ENCODE measurements at regions not wholly inside any gene's neighbourhood (a gene's known extent, or its start where the extent isn't known, plus 50 kb on each side); places are given as distances from the start of the nearest gene placed in this dataset.

GRCh38 chr17:72361892-72362291, 241.1 kb downstream of the SOX9 start:
- H3K27ac Mint-ChIP-seq, result no peak overlapping the region
- peaks cover 0 to 3% of the 10 kb centered on the region in 2 donors for H3K9me3 Mint-ChIP-seq
- DNase-seq (no peak), ATAC-seq (replicated peaks in 1 of 2) (no peak)
- no peaks in the 10 kb centered on the region for H3K4me1 Mint-ChIP-seq (ENCODE audit: low read depth)
- no peak overlapping the region for H3K4me3 Mint-ChIP-seq
- H3K27me3 Mint-ChIP-seq (ENCODE audit: low read depth), result no peaks in the 10 kb centered on the region
- no peaks in the 10 kb centered on the region for H3K36me3 Mint-ChIP-seq (ENCODE audit: insufficient read depth in 2 of 2)

- Mint-ChIP-seq H3K27ac (no peak overlapping the region), H3K27me3 (ENCODE audit: low read depth) (no peaks in the 10 kb centered on the region), H3K4me1 (ENCODE audit: low read depth) (no peaks in the 10 kb centered on the region), H3K9me3 (peaks cover 0 to 3% of the 10 kb centered on the region in 2 donors), H3K4me3 (no peak overlapping the region), H3K36me3 (ENCODE audit: insufficient read depth in 2 of 2) (no peaks in the 10 kb centered on the region)
- ATAC-seq (replicated peaks in 1 of 2) (no peak), DNase-seq (no peak)
These were observed 241.7 kb downstream of the SOX9 start for GRCh38 chr17:72362376-72363088.

- no peak for ATAC-seq (replicated peaks in 1 of 2)
- no peak overlapping the region for H3K4me3 Mint-ChIP-seq
- no peak for DNase-seq
- H3K36me3 Mint-ChIP-seq (ENCODE audit: insufficient read depth in 2 of 2), result no peaks in the 10 kb centered on the region
- no peak overlapping the region for H3K27ac Mint-ChIP-seq
- H3K4me1 Mint-ChIP-seq (ENCODE audit: low read depth), result no peaks in the 10 kb centered on the region
- no peaks in the 10 kb centered on the region for H3K27me3 Mint-ChIP-seq (ENCODE audit: low read depth)
- peaks cover 0 to 3% of the 10 kb centered on the region in 2 donors for H3K9me3 Mint-ChIP-seq
These were observed 242.3 kb downstream of the SOX9 start for GRCh38 chr17:72363089-72363610.

- no peaks in the 10 kb centered on the region for H3K4me1 Mint-ChIP-seq (ENCODE audit: low read depth)
- no peak overlapping the region for H3K4me3 Mint-ChIP-seq
- no peak for ATAC-seq (replicated peaks in 1 of 2)
These were observed 245.1 kb downstream of the SOX9 start for GRCh38 chr17:72365857-72366414.

GRCh38 chr17:72366626-72367025, 245.8 kb downstream of the SOX9 start:
- Mint-ChIP-seq H3K27ac (no peak overlapping the region), H3K9me3 (peaks cover 0 to 4% of the 10 kb centered on the region in 2 donors), H3K27me3 (ENCODE audit: low read depth) (no peaks in the 10 kb centered on the region), H3K4me3 (no peak overlapping the region), H3K4me1 (ENCODE audit: low read depth) (no peaks in the 10 kb centered on the region), H3K36me3 (ENCODE audit: insufficient read depth in 2 of 2) (no peaks in the 10 kb centered on the region)
- DNase-seq (no peak), ATAC-seq (replicated peaks in 1 of 2) (no peak)

More at GRCh38 chr17:72365857-72366414, 245.1 kb downstream of the SOX9 start:
- Mint-ChIP-seq H3K36me3 (ENCODE audit: insufficient read depth in 2 of 2) (no peaks in the 10 kb centered on the region), H3K27me3 (ENCODE audit: low read depth) (no peaks in the 10 kb centered on the region), H3K27ac (no peak overlapping the region), H3K9me3 (peaks cover 0 to 4% of the 10 kb centered on the region in 2 donors)
- no peak for DNase-seq

GRCh38 chr17:72368191-72368590, 247.4 kb downstream of the SOX9 start:
- Mint-ChIP-seq H3K27me3 (ENCODE audit: low read depth) (no peaks in the 10 kb centered on the region), H3K4me3 (no peak overlapping the region), H3K27ac (no peak overlapping the region), H3K36me3 (ENCODE audit: insufficient read depth in 2 of 2) (no peaks in the 10 kb centered on the region), H3K4me1 (ENCODE audit: low read depth) (no peaks in the 10 kb centered on the region), H3K9me3 (peaks cover 0 to 1% of the 10 kb centered on the region in 2 donors)
- DNase-seq, result no peak
- ATAC-seq (replicated peaks in 1 of 2), result no peak

GRCh38 chr17:72369366-72369765, 248.5 kb downstream of the SOX9 start:
- H3K27ac Mint-ChIP-seq, result no peak overlapping the region
- peaks cover 0 to 1% of the 10 kb centered on the region in 2 donors for H3K9me3 Mint-ChIP-seq
- no peaks in the 10 kb centered on the region for H3K27me3 Mint-ChIP-seq (ENCODE audit: low read depth)
- H3K36me3 Mint-ChIP-seq (ENCODE audit: insufficient read depth in 2 of 2), result no peaks in the 10 kb centered on the region
- H3K4me3 Mint-ChIP-seq, result no peak overlapping the region
- DNase-seq, result no peak
- H3K4me1 Mint-ChIP-seq (ENCODE audit: low read depth), result no peaks in the 10 kb centered on the region
- no peak for ATAC-seq (replicated peaks in 1 of 2)

- Mint-ChIP-seq H3K36me3 (ENCODE audit: insufficient read depth in 2 of 2) (no peaks in the 10 kb centered on the region), H3K27me3 (ENCODE audit: low read depth) (no peaks in the 10 kb centered on the region), H3K9me3 (peaks cover 0 to 1% of the 10 kb centered on the region in 2 donors), H3K4me1 (ENCODE audit: low read depth) (no peaks in the 10 kb centered on the region), H3K4me3 (no peak overlapping the region), H3K27ac (no peak overlapping the region)
- DNase-seq (no peak), ATAC-seq (replicated peaks in 1 of 2) (no peak)
These were observed 250.0 kb downstream of the SOX9 start for GRCh38 chr17:72370819-72371218.

- Mint-ChIP-seq H3K4me3 (no peak overlapping the region), H3K9me3 (peaks cover 0 to 1% of the 10 kb centered on the region in 2 donors), H3K27ac (no peak overlapping the region), H3K4me1 (ENCODE audit: low read depth) (no peaks in the 10 kb centered on the region), H3K27me3 (ENCODE audit: low read depth) (no peaks in the 10 kb centered on the region), H3K36me3 (ENCODE audit: insufficient read depth in 2 of 2) (no peaks in the 10 kb centered on the region)
- DNase-seq, result no peak
- ATAC-seq (replicated peaks in 1 of 2), result no peak
These were observed 251.4 kb downstream of the SOX9 start for GRCh38 chr17:72372185-72372584.

- ATAC-seq (replicated peaks in 1 of 2) (no peak), DNase-seq (no peak)
- Mint-ChIP-seq H3K4me3 (no peak overlapping the region), H3K27ac (no peak overlapping the region), H3K9me3 (no peaks in the 10 kb centered on the region), H3K36me3 (ENCODE audit: insufficient read depth in 2 of 2) (no peaks in the 10 kb centered on the region), H3K27me3 (ENCODE audit: low read depth) (no peaks in the 10 kb centered on the region), H3K4me1 (ENCODE audit: low read depth) (no peaks in the 10 kb centered on the region)
These were observed 253.3 kb downstream of the SOX9 start for GRCh38 chr17:72373910-72374741.

GRCh38 chr17:72376526-72377345, 255.9 kb downstream of the SOX9 start:
- ATAC-seq (replicated peaks in 1 of 2) (no peak), DNase-seq (no peak)
- no peaks in the 10 kb centered on the region for H3K27me3 Mint-ChIP-seq (ENCODE audit: low read depth)
- H3K36me3 Mint-ChIP-seq (ENCODE audit: insufficient read depth in 2 of 2), result no peaks in the 10 kb centered on the region
- H3K27ac Mint-ChIP-seq, result no peak overlapping the region
- H3K9me3 Mint-ChIP-seq, result no peaks in the 10 kb centered on the region
- no peaks in the 10 kb centered on the region for H3K4me1 Mint-ChIP-seq (ENCODE audit: low read depth)
- H3K4me3 Mint-ChIP-seq, result no peak overlapping the region

GRCh38 chr17:72378414-72379390, 257.9 kb downstream of the SOX9 start:
- ATAC-seq (replicated peaks in 1 of 2), result no peak
- Mint-ChIP-seq H3K27me3 (ENCODE audit: low read depth) (peaks cover 7% of the 10 kb centered on the region), H3K4me1 (ENCODE audit: low read depth) (no peaks in the 10 kb centered on the region), H3K27ac (no peak overlapping the region), H3K9me3 (peaks cover 0 to 2% of the 10 kb centered on the region in 2 donors), H3K4me3 (no peak overlapping the region), H3K36me3 (ENCODE audit: insufficient read depth in 2 of 2) (no peaks in the 10 kb centered on the region)
- DNase-seq, result no peak
